Thoracic aorta (tissue), 2 donors: ENCODE measurements at regions not wholly inside any gene's neighbourhood (a gene's known extent, or its start where the extent isn't known, plus 50 kb on each side); places are given as distances from the start of the nearest gene placed in this dataset.

ENCODE experiments used
- ATAC-seq: fragments of 150-250 bp; one replicate; pipeline ENCODE4 v1.8.0; 2017; ENCODE audit warnings: low read depth; ENCODE audit not compliant: insufficient number of reproducible peaks, low FRiP score
- DNase-seq: peaks from one replicate; pipeline ENCODE4 v3.0.0-alpha.2; 2020; ENCODE audit warnings: low spot score
- H3K27ac ChIP-seq, 2 donors: fragments of 200-600 bp; sonication (generic); 1 replicate in 1 of 2; 2 replicates in 1 of 2; pipeline ENCODE4 v1.5.1; 2016; ENCODE audit warnings: mild to moderate bottlenecking in 2 of 2, moderate library complexity in 2 of 2
- H3K27me3 ChIP-seq: fragments of 200-600 bp; sonication (generic); replicated peaks from 2 replicates; pipeline ENCODE4 v1.6.0; 2016; ENCODE audit warnings: mild to moderate bottlenecking; ENCODE audit not compliant: insufficient read depth
- H3K36me3 ChIP-seq: fragments of 200-600 bp; sonication (generic); one replicate; pipeline ENCODE4 v1.5.1; 2016
- H3K4me1 ChIP-seq, 2 donors: fragments of 200-600 bp; sonication (generic); 1 replicate in 1 of 2; 2 replicates in 1 of 2; pipeline versions ENCODE4 v1.5.1 to v1.6.0; 2016; ENCODE audit warnings: low read depth in 2 of 2, mild to moderate bottlenecking in 1 of 2; ENCODE audit not compliant: control insufficient read depth in 1 of 2
- H3K4me3 ChIP-seq: fragments of 200-600 bp; sonication (generic); 2 replicates; pipeline ENCODE4 v1.5.1; 2016; ENCODE audit warnings: mild to moderate bottlenecking
- H3K9me3 ChIP-seq: fragments of 200-600 bp; sonication (generic); 2 replicates; pipeline ENCODE4 v1.5.1; 2016
- TF ChIP-seq, protein P1 (sequence below): fragments of 200-600 bp; sonication (generic); IDR thresholded peaks from one replicate; pipeline ENCODE4 v1.5.1; 2019; ENCODE audit warnings: antibody characterized with exemption

DNA sequence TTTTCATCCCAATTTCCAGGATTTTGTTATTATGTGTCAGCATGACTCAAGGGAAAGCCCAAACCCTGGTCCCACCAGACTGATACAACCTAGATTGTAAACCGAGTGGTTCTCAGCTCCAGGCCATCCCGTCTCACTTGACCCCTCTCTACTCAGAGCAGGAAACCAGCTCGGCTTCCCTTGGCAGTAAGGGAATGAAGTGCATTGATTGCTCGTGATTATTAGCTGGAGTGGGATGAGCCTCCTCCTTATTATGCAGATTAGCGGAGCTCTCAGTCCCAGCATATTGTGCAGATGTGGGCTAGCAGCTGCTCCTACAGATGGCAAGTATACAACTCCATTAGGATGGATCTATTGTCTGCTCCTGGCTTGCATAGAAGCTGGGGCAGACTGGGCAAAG is 167.6 kb downstream of the LNPK start:
- Histone ChIP-seq H3K4me1 (peaks cover 6 to 19% of the 10 kb centered on the region in 2 donors), H3K9me3 (no peaks in the 10 kb centered on the region), H3K36me3 (no peaks in the 10 kb centered on the region), H3K27ac (no peak overlapping the region), H3K4me3 (no peak overlapping the region), H3K27me3 (no peaks in the 10 kb centered on the region)
- TF ChIP-seq, protein P1, sequence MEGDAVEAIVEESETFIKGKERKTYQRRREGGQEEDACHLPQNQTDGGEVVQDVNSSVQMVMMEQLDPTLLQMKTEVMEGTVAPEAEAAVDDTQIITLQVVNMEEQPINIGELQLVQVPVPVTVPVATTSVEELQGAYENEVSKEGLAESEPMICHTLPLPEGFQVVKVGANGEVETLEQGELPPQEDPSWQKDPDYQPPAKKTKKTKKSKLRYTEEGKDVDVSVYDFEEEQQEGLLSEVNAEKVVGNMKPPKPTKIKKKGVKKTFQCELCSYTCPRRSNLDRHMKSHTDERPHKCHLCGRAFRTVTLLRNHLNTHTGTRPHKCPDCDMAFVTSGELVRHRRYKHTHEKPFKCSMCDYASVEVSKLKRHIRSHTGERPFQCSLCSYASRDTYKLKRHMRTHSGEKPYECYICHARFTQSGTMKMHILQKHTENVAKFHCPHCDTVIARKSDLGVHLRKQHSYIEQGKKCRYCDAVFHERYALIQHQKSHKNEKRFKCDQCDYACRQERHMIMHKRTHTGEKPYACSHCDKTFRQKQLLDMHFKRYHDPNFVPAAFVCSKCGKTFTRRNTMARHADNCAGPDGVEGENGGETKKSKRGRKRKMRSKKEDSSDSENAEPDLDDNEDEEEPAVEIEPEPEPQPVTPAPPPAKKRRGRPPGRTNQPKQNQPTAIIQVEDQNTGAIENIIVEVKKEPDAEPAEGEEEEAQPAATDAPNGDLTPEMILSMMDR = no peak
- ATAC-seq (no peak), DNase-seq (no peak)

DNA sequence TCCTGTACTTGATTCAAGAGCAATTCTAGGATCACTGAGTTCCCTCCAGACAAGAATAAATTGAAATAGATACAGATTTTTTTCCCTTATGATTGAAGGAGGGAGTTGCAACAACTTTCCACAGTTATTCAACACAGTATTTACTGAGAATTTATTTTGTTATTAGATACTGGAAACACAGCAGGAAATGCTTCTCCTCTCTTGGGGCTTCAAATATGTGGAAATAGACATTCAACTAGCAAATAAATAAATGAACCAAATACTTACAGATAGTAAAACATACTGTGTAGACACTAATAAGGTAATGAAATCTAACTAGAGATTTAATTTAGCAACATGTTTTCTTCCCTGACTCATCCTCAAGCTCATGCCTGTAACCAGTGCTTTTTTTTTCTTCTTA is 169.2 kb downstream of the LNPK start:
- ATAC-seq (no peak), DNase-seq (no peak)
- Histone ChIP-seq H3K4me3 (no peak overlapping the region), H3K9me3 (no peaks in the 10 kb centered on the region), H3K27ac (no peak overlapping the region), H3K4me1 (peaks cover 6 to 19% of the 10 kb centered on the region in 2 donors), H3K27me3 (no peaks in the 10 kb centered on the region), H3K36me3 (no peaks in the 10 kb centered on the region)
- TF ChIP-seq, protein P1 = no peak

DNA sequence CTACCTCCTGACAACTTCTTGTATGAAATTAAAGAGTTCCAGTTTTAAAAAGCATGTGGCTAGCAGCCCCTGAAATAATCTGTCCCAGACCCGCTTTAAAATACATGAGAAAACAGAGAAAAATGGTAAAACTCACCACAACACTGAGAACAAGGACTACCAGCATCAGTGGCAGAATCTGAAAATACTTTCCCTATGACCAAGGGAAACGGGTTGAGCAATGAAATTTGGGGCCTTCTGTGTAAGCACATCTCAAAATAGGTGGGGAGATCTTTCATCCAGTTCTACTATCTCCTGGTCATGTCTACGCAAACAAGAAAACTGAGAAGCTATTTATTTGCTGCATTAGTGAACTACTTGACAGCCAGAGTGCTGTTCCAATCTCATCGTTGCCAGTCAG is 172.3 kb downstream of the LNPK start:
- Histone ChIP-seq H3K36me3 (no peaks in the 10 kb centered on the region), H3K27ac (no peak overlapping the region), H3K9me3 (no peaks in the 10 kb centered on the region), H3K4me3 (no peak overlapping the region), H3K27me3 (no peaks in the 10 kb centered on the region), H3K4me1 (no peaks in the 10 kb centered on the region)
- no peak for DNase-seq
- no peak for ATAC-seq
- TF ChIP-seq, protein P1 = no peak

DNA sequence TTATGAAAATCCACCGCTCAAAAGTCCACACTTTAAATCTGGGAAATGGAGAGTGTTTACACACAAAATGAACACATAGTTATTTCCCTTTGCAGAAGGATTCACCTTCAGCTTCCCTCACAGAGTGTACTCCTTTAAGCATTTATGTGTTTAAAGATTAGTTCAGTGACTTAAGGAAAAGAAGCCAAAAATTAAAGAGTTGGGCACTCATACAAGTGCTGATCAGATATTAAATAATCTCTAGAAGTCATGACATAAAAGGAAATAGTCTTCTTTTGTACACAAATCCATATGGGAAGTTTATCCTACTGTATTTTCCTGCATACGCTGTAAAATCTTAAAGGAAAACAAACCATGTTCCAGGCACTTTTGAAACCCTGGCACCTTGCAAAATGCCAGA is 174.2 kb downstream of the LNPK start:
- ATAC-seq (no peak), DNase-seq (no peak)
- Histone ChIP-seq H3K4me1 (no peaks in the 10 kb centered on the region), H3K27ac (no peak overlapping the region), H3K27me3 (no peaks in the 10 kb centered on the region), H3K36me3 (no peaks in the 10 kb centered on the region), H3K4me3 (no peak overlapping the region), H3K9me3 (no peaks in the 10 kb centered on the region)
- TF ChIP-seq, protein P1 = no peak

DNA sequence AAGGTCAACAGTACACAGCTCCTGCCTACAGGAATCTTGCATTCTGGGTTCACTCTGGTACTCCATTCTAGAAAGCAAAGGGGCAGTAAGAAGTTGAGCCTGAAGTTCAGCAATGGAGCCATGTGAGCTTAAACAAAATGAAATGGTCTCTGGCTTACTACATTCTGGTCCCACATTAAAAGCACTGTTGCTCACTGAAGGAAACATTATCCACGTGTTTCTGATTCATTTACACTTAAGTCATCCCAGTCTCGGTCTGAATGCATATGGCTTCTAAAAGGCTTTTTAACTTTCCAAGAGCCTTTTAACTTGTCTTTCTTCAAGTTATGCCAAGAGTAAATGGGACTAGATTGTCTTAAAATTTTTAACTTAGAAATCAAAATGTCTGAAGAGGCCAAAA is 177.8 kb downstream of the LNPK start:
- Histone ChIP-seq H3K4me1 (no peaks in the 10 kb centered on the region), H3K9me3 (no peaks in the 10 kb centered on the region), H3K36me3 (no peaks in the 10 kb centered on the region), H3K27ac (no peak overlapping the region), H3K4me3 (no peak overlapping the region), H3K27me3 (no peaks in the 10 kb centered on the region)
- ATAC-seq = no peak
- DNase-seq = no peak
- TF ChIP-seq, protein P1 = no peak
